ENCODE measurements at regions not wholly inside any gene's neighbourhood (a gene's known extent, or its start where the extent isn't known, plus 50 kb on each side); places are given as distances from the start of the nearest gene placed in this dataset.

- TF ChIP-seq CTCF (IDR thresholded peaks at IDR 0.05; ENCODE audit: borderline replicate concordance, extremely low read depth, low read length, poor library complexity, severe bottlenecking) (no peak), EZH2 (IDR thresholded peaks at IDR 0.05; ENCODE audit: borderline replicate concordance, low read depth, low read length, severe bottlenecking) (no peak)
Measured at GRCh38 chr1:106721790-106722189, 334.7 kb upstream of the PRMT6 start.
